PC-3 (cell line): ENCODE measurements at regions not wholly inside any gene's neighbourhood (a gene's known extent, or its start where the extent isn't known, plus 50 kb on each side); places are given as distances from the start of the nearest gene placed in this dataset.

Experiments
- ATAC-seq: fragments of 200-7000 bp; cut with Tn5 transposase; 2 replicates; pipeline ENCODE4 v1.9.1; 2020; ENCODE audit warnings: mild to moderate bottlenecking, moderate library complexity
- BruUV-seq: library from RNA; stranded (reverse); fragments of 400-500 nt; replicated peaks from 2 replicates; lab custom pipeline; 2021; lab: Mats Ljungman, UMichigan
- CTCF ChIA-PET: fragments of 300-600 bp; sonication (Branson Sonifier 250); formaldehyde crosslinking; loops from one replicate; lab custom pipeline; 2022; ENCODE audit warnings: antibody characterized with exemption; lab: Charles Lee
- POLR2A ChIA-PET: fragments of 300-600 bp; sonication (Branson Sonifier 250); formaldehyde crosslinking; loops from one replicate; lab custom pipeline; 2022; ENCODE audit warnings: antibody characterized with exemption; ENCODE audit not compliant: unreplicated experiment; lab: Charles Lee
- DNase-seq: peaks from one replicate; pipeline ENCODE4 v3.0.0-alpha.2; 2015
- H2AFZ ChIP-seq: fragments of 300-600 bp; sonication (generic); 2 replicates; pipeline ENCODE4 v1.6.0; 2016; ENCODE audit warnings: antibody characterized with exemption, low read length
- H3F3A ChIP-seq: fragments of 300-600 bp; sonication (generic); one replicate; pipeline ENCODE4 v1.6.0; 2017; ENCODE audit warnings: antibody characterized with exemption, low read length, control low read depth, mild to moderate bottlenecking; ENCODE audit not compliant: unreplicated experiment
- H3K27ac ChIP-seq: fragments of 300-600 bp; sonication (generic); 2 replicates; pipeline ENCODE4 v1.5.1; 2016; ENCODE audit warnings: mild to moderate bottlenecking, low read length
- H3K27me3 ChIP-seq: fragments of 300-600 bp; sonication (generic); 2 replicates; pipeline ENCODE4 v1.6.1; 2016; ENCODE audit warnings: low read length, mixed read lengths
- H3K36me3 ChIP-seq: fragments of 300-600 bp; sonication (generic); 2 replicates; pipeline ENCODE4 v1.6.1; 2016; ENCODE audit warnings: low read depth, mixed run types, low read length, mixed read lengths
- H3K4me1 ChIP-seq: fragments of 300-600 bp; sonication (generic); 2 replicates; pipeline ENCODE4 v1.5.1; 2016; ENCODE audit warnings: low read length; ENCODE audit not compliant: insufficient read depth
- H3K4me2 ChIP-seq: fragments of 300-600 bp; sonication (generic); 2 replicates; pipeline ENCODE4 v1.6.0; 2016; ENCODE audit warnings: low read length
- H3K4me3 ChIP-seq: fragments of 300-600 bp; sonication (generic); 2 replicates; pipeline ENCODE4 v1.5.1; 2016; ENCODE audit warnings: mild to moderate bottlenecking, low read length, mixed read lengths
- H3K79me2 ChIP-seq: fragments of 300-600 bp; sonication (generic); 2 replicates; pipeline ENCODE4 v1.6.1; 2017; ENCODE audit warnings: low read length, mixed read lengths
- H3K9ac ChIP-seq: fragments of 300-600 bp; sonication (generic); 2 replicates; pipeline ENCODE4 v1.6.0; 2016; ENCODE audit warnings: mild to moderate bottlenecking, low read length
- H3K9me2 ChIP-seq: fragments of 300-600 bp; sonication (generic); replicated peaks from 2 replicates; pipeline ENCODE4 v1.6.1; 2016; ENCODE audit warnings: mixed run types, low read length, mixed read lengths
- H3K9me3 ChIP-seq: fragments of 300-600 bp; sonication (generic); 2 replicates; pipeline ENCODE4 v1.6.1; 2016; ENCODE audit warnings: low read length, mixed read lengths
- H4K20me1 ChIP-seq: fragments of 300-600 bp; sonication (generic); 2 replicates; pipeline ENCODE4 v1.6.1; 2016; ENCODE audit warnings: low read length, mixed read lengths
- EZH2 ChIP-seq: fragments of 300-600 bp; sonication (generic); IDR thresholded peaks from one replicate; pipeline ENCODE4 v1.6.1; 2017; ENCODE audit warnings: antibody characterized with exemption, mild to moderate bottlenecking, low read length; ENCODE audit not compliant: unreplicated experiment
- EZH2phosphoT487 ChIP-seq: fragments of 300-600 bp; sonication (generic); IDR thresholded peaks from 2 replicates; pipeline ENCODE4 v1.6.1; 2018; ENCODE audit warnings: mild to moderate bottlenecking, antibody characterized with exemption, low read length, borderline replicate concordance
- intact Hi-C: fragments of 100-400 bp; cut with micrococcal nuclease; formaldehyde crosslinking; loops from 2 replicates; pipeline ENCODE4 v1.9.0; 2023
- TF ChIP-seq, protein P1 (sequence below): fragments of 300-600 bp; sonication (generic); conservative IDR thresholded peaks from 2 replicates; pipeline ENCODE4 v1.5.1; 2017; ENCODE audit warnings: antibody characterized with exemption, low read depth, mild to moderate bottlenecking, low read length

GRCh38 chr2:43123028-43123427 is 103.4 kb downstream of the ZFP36L2 start:
- BruUV-seq = no TSS peak
- Histone ChIP-seq H3K27ac (no peak overlapping the region), H3K36me3 (peaks cover 6% of the 10 kb centered on the region; the same call in 1 of the 2 replicates), H3K9ac (no peak overlapping the region), H3K9me3 (peaks cover 16% of the 10 kb centered on the region; the same call in 1 of the 2 replicates), H4K20me1 (no peaks in the 10 kb centered on the region), H3F3A (no peaks in the 10 kb centered on the region), H3K4me1 (no peaks in the 10 kb centered on the region), H3K9me2 (no peaks in the 10 kb centered on the region), H3K79me2 (no peaks in the 10 kb centered on the region), H3K4me2 (no peak overlapping the region), H2AFZ (no peak overlapping the region), H3K27me3 (no peaks in the 10 kb centered on the region), H3K4me3 (no peak overlapping the region)
- intact Hi-C loops = no loop called here
- no peak for DNase-seq
- CTCF ChIA-PET = no interaction called here
- ATAC-seq = no peak
- TF ChIP-seq, protein P1, sequence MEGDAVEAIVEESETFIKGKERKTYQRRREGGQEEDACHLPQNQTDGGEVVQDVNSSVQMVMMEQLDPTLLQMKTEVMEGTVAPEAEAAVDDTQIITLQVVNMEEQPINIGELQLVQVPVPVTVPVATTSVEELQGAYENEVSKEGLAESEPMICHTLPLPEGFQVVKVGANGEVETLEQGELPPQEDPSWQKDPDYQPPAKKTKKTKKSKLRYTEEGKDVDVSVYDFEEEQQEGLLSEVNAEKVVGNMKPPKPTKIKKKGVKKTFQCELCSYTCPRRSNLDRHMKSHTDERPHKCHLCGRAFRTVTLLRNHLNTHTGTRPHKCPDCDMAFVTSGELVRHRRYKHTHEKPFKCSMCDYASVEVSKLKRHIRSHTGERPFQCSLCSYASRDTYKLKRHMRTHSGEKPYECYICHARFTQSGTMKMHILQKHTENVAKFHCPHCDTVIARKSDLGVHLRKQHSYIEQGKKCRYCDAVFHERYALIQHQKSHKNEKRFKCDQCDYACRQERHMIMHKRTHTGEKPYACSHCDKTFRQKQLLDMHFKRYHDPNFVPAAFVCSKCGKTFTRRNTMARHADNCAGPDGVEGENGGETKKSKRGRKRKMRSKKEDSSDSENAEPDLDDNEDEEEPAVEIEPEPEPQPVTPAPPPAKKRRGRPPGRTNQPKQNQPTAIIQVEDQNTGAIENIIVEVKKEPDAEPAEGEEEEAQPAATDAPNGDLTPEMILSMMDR = no peak
- TF ChIP-seq EZH2phosphoT487 = no peak
- TF ChIP-seq EZH2 = no peak
- POLR2A ChIA-PET = no interaction called here

DNA sequence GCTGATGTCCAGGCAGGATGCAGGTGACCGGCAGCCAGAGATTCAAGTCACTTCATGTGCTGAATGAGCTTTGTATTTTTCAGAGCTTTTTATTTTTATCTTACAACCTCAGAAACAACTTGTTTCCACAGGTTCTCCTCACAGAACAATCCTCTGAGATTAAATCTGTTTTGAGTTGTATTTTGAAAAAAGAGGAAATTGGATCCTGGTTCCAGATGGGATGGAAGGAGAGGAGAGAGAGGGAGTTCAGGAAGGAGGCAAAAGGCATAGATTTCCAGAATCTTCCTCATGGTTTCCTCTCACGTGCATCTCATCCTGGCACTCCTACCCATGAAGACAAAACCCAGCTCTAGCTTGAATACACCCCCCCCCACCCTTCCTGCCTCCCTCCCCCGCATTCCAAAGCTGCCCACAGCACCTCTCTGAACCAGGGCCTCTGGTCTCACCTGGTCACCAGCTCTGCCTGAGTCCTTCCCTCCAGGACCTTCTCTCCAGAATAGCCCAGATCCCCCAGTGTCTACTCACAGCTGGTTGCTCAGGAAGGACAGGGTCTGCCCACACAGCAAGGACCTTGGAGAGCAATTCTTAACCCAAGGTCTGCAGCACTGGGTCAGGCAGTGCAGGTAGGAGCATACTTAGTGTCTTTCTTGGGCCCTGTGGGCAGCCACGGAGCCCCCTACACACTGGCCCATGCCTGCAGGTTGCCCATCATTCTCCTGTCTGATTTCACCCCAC is 104.7 kb downstream of the ZFP36L2 start:
- BruUV-seq = no TSS peak
- H3K27me3 ChIP-seq = no peaks in the 10 kb centered on the region
- no peaks in the 10 kb centered on the region for H3K79me2 ChIP-seq
- DNase-seq (no peak), ATAC-seq (no peak)
- H3K4me3 ChIP-seq = no peak overlapping the region
- ChIA-PET CTCF (no interaction called here), POLR2A (interaction anchor here (0.6 kb wide), 1 partner anchor 51 kb away, joined by 5 read pairs; no protein-coding TSS in a partner anchor)
- TF ChIP-seq, protein P1 = no peak
- no peak for TF ChIP-seq EZH2
- TF ChIP-seq EZH2phosphoT487 = no peak
- no peaks in the 10 kb centered on the region for H3K9me2 ChIP-seq
- no peak overlapping the region for H3K27ac ChIP-seq
- H3F3A ChIP-seq = no peaks in the 10 kb centered on the region
- H3K4me2 ChIP-seq = no peak overlapping the region
- no peak overlapping the region for H2AFZ ChIP-seq
- intact Hi-C loops = no loop called here
- peaks cover 17% of the 10 kb centered on the region; the same call in 1 of the 2 replicates for H3K9me3 ChIP-seq
- H4K20me1 ChIP-seq = no peaks in the 10 kb centered on the region
- no peak overlapping the region for H3K9ac ChIP-seq
- H3K4me1 ChIP-seq = no peaks in the 10 kb centered on the region
- H3K36me3 ChIP-seq = peaks cover 6% of the 10 kb centered on the region; the same call in 1 of the 2 replicates

DNA sequence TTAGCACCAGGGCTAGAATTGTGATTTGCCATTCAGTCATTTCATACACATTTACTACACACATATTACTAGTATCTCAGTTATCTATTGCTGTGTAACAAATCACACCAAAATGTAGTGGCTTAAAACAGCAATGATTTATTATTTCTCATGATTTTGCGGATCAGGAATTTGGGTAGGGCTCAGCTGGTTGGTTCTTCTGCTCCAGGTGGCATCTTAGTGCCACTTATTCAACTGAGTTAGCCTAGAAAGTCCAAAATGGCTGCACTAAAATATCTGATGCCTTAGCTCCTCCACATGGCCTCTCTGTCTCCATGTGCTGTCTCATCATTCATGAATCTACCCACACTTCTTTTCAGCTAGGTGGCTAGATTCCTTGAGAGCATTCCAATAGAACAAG is 107.1 kb downstream of the ZFP36L2 start:
- Histone ChIP-seq H3K27ac (no peak overlapping the region), H3K9me2 (no peaks in the 10 kb centered on the region)
- no TSS peak for BruUV-seq

More for the DNA sequence above, 107.1 kb downstream of the ZFP36L2 start:
- no peak overlapping the region for H3K4me3 ChIP-seq
- TF ChIP-seq EZH2phosphoT487 = no peak
- TF ChIP-seq EZH2 = no peak
- TF ChIP-seq, protein P1 = no peak
- no peaks in the 10 kb centered on the region for H3K79me2 ChIP-seq
- peaks cover 6% of the 10 kb centered on the region; the same call in 1 of the 2 replicates for H3K36me3 ChIP-seq
- no peak overlapping the region for H3K4me2 ChIP-seq
- no peaks in the 10 kb centered on the region for H3K4me1 ChIP-seq
- no peaks in the 10 kb centered on the region for H4K20me1 ChIP-seq
- ChIA-PET CTCF (no interaction called here), POLR2A (no interaction called here)
- H2AFZ ChIP-seq = no peak overlapping the region
- intact Hi-C loops = no loop called here
- H3K9ac ChIP-seq = no peak overlapping the region
- peaks cover 17% of the 10 kb centered on the region; the same call in 1 of the 2 replicates for H3K9me3 ChIP-seq
- no peaks in the 10 kb centered on the region for H3K27me3 ChIP-seq
- no peaks in the 10 kb centered on the region for H3F3A ChIP-seq
- no peak for ATAC-seq
- DNase-seq = no peak
